ENCODE measurements at regions not wholly inside any gene's neighbourhood (a gene's known extent, or its start where the extent isn't known, plus 50 kb on each side); places are given as distances from the start of the nearest gene placed in this dataset.

DNA sequence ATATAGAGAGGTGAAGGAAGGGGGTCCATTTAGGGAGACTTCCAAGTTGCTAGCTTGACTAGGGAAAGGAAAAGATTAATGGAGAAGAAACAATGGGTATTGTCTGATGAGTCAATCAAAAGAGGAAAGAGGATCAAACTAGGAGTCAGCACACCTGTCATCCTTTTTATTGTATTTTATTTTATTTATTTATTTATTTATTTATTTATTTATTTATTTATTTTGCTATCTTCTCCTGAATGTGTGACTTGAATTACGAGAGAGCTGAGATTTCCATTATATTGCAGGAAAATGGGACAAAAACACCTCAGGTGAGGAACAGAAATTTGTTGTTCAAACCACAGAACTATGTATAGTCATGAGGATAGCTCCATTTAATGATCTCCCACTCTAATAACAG lies 58.9 kb downstream of the NUDT11 start:
- TF ChIP-seq, protein P1, sequence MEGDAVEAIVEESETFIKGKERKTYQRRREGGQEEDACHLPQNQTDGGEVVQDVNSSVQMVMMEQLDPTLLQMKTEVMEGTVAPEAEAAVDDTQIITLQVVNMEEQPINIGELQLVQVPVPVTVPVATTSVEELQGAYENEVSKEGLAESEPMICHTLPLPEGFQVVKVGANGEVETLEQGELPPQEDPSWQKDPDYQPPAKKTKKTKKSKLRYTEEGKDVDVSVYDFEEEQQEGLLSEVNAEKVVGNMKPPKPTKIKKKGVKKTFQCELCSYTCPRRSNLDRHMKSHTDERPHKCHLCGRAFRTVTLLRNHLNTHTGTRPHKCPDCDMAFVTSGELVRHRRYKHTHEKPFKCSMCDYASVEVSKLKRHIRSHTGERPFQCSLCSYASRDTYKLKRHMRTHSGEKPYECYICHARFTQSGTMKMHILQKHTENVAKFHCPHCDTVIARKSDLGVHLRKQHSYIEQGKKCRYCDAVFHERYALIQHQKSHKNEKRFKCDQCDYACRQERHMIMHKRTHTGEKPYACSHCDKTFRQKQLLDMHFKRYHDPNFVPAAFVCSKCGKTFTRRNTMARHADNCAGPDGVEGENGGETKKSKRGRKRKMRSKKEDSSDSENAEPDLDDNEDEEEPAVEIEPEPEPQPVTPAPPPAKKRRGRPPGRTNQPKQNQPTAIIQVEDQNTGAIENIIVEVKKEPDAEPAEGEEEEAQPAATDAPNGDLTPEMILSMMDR (IDR thresholded peaks at IDR 0.05) = no peak
- TF ChIP-seq POLR2A (IDR thresholded peaks at IDR 0.05) = no peak

All from testis (tissue), 2 donors.